ENCODE measurements at regions not wholly inside any gene's neighbourhood (a gene's known extent, or its start where the extent isn't known, plus 50 kb on each side); places are given as distances from the start of the nearest gene placed in this dataset.

GRCh38 chr2:19644763-19645162 lies 257.0 kb downstream of the TTC32 start:
- no peaks in the 10 kb centered on the region for H3F3A ChIP-seq (ENCODE audit: insufficient read depth, low read length)
- no peaks in the 10 kb centered on the region for H3K36me3 ChIP-seq (ENCODE audit: insufficient read depth, low read length)
- no peak overlapping the region for H2AFZ ChIP-seq (ENCODE audit: low read length)
- no peak overlapping the region for H3K9ac ChIP-seq (ENCODE audit: low read length)
- H3K4me3 ChIP-seq (ENCODE audit: low read depth, low read length, poor library complexity, severe bottlenecking) = no peak overlapping the region
- H3K27ac ChIP-seq (ENCODE audit: low read depth, low read length, poor library complexity, severe bottlenecking) = no peak overlapping the region
- no peaks in the 10 kb centered on the region for H3K79me2 ChIP-seq (ENCODE audit: insufficient read depth, low read length)
- no peaks in the 10 kb centered on the region for H3K4me1 ChIP-seq (ENCODE audit: insufficient read depth, low read length, severe bottlenecking)
- no peaks in the 10 kb centered on the region for H4K20me1 ChIP-seq (ENCODE audit: insufficient read depth, low read length)
- TF ChIP-seq EZH2 (IDR thresholded peaks at IDR 0.05; ENCODE audit: borderline replicate concordance, low read length) = no peak
- TF ChIP-seq CTCF (IDR thresholded peaks at IDR 0.05; ENCODE audit: low read length) = no peak
- no peaks in the 10 kb centered on the region for H3K9me3 ChIP-seq (ENCODE audit: low read length)
- H3K27me3 ChIP-seq (ENCODE audit: insufficient read depth, low read length) = no peaks in the 10 kb centered on the region; the same call in 1 of the 2 replicates
- H3K9me2 ChIP-seq (ENCODE audit: low read depth, low read length) = no peaks in the 10 kb centered on the region
- H3K4me2 ChIP-seq (ENCODE audit: low read length) = no peak overlapping the region

GRCh38 chr2:19643117-19643518 lies 258.7 kb downstream of the TTC32 start:
- Histone ChIP-seq H3K4me1 (ENCODE audit: insufficient read depth, low read length, severe bottlenecking) (no peaks in the 10 kb centered on the region), H3K9ac (ENCODE audit: low read length) (no peak overlapping the region), H3K79me2 (ENCODE audit: insufficient read depth, low read length) (no peaks in the 10 kb centered on the region), H3F3A (ENCODE audit: insufficient read depth, low read length) (no peaks in the 10 kb centered on the region), H3K4me2 (ENCODE audit: low read length) (no peak overlapping the region), H2AFZ (ENCODE audit: low read length) (no peak overlapping the region), H4K20me1 (ENCODE audit: insufficient read depth, low read length) (no peaks in the 10 kb centered on the region), H3K4me3 (ENCODE audit: low read depth, low read length, poor library complexity, severe bottlenecking) (no peak overlapping the region), H3K9me2 (ENCODE audit: low read depth, low read length) (no peaks in the 10 kb centered on the region), H3K27me3 (ENCODE audit: insufficient read depth, low read length) (no peaks in the 10 kb centered on the region; the same call in 1 of the 2 replicates), H3K36me3 (ENCODE audit: insufficient read depth, low read length) (no peaks in the 10 kb centered on the region), H3K9me3 (ENCODE audit: low read length) (no peaks in the 10 kb centered on the region), H3K27ac (ENCODE audit: low read depth, low read length, poor library complexity, severe bottlenecking) (no peak overlapping the region)
- TF ChIP-seq EZH2 (IDR thresholded peaks at IDR 0.05; ENCODE audit: borderline replicate concordance, low read length) (no peak), CTCF (IDR thresholded peaks at IDR 0.05; ENCODE audit: low read length) (no peak)

- no peak for TF ChIP-seq EZH2 (IDR thresholded peaks at IDR 0.05; ENCODE audit: borderline replicate concordance, low read length)
- TF ChIP-seq CTCF (IDR thresholded peaks at IDR 0.05; ENCODE audit: low read length) = no peak
- H3K4me3 ChIP-seq (ENCODE audit: low read depth, low read length, poor library complexity, severe bottlenecking) = no peak overlapping the region
- H3K9ac ChIP-seq (ENCODE audit: low read length) = no peak overlapping the region
- H3K9me2 ChIP-seq (ENCODE audit: low read depth, low read length) = no peaks in the 10 kb centered on the region
- no peak overlapping the region for H3K27ac ChIP-seq (ENCODE audit: low read depth, low read length, poor library complexity, severe bottlenecking)
- H3F3A ChIP-seq (ENCODE audit: insufficient read depth, low read length) = no peaks in the 10 kb centered on the region
- H3K36me3 ChIP-seq (ENCODE audit: insufficient read depth, low read length) = no peaks in the 10 kb centered on the region
- H3K79me2 ChIP-seq (ENCODE audit: insufficient read depth, low read length) = no peaks in the 10 kb centered on the region
- no peak overlapping the region for H3K4me2 ChIP-seq (ENCODE audit: low read length)
- H4K20me1 ChIP-seq (ENCODE audit: insufficient read depth, low read length) = no peaks in the 10 kb centered on the region
- H3K27me3 ChIP-seq (ENCODE audit: insufficient read depth, low read length) = no peaks in the 10 kb centered on the region; the same call in 1 of the 2 replicates
- no peaks in the 10 kb centered on the region for H3K4me1 ChIP-seq (ENCODE audit: insufficient read depth, low read length, severe bottlenecking)
- H3K9me3 ChIP-seq (ENCODE audit: low read length) = no peaks in the 10 kb centered on the region
- no peak overlapping the region for H2AFZ ChIP-seq (ENCODE audit: low read length)
Observed at GRCh38 chr2:19642501-19642900, 259.3 kb downstream of the TTC32 start.

All from OCI-LY1 (cell line).